ENCODE measurements at regions not wholly inside any gene's neighbourhood (a gene's known extent, or its start where the extent isn't known, plus 50 kb on each side); places are given as distances from the start of the nearest gene placed in this dataset.

- TF ChIP-seq, protein P1, sequence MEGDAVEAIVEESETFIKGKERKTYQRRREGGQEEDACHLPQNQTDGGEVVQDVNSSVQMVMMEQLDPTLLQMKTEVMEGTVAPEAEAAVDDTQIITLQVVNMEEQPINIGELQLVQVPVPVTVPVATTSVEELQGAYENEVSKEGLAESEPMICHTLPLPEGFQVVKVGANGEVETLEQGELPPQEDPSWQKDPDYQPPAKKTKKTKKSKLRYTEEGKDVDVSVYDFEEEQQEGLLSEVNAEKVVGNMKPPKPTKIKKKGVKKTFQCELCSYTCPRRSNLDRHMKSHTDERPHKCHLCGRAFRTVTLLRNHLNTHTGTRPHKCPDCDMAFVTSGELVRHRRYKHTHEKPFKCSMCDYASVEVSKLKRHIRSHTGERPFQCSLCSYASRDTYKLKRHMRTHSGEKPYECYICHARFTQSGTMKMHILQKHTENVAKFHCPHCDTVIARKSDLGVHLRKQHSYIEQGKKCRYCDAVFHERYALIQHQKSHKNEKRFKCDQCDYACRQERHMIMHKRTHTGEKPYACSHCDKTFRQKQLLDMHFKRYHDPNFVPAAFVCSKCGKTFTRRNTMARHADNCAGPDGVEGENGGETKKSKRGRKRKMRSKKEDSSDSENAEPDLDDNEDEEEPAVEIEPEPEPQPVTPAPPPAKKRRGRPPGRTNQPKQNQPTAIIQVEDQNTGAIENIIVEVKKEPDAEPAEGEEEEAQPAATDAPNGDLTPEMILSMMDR (IDR thresholded peaks at IDR 0.05), result no peak
- TF ChIP-seq EP300 (IDR thresholded peaks at IDR 0.05) (no peak), POLR2AphosphoS5 (IDR thresholded peaks at IDR 0.05) (no peak), POLR2A (IDR thresholded peaks at IDR 0.05) (no peak)
These were observed 128.5 kb downstream of the SPRY1 start for GRCh38 chr4:123524958-123525628.

Measured in suprapubic skin (tissue), 4 donors.